Vagina (tissue), 2 donors: ENCODE measurements at regions not wholly inside any gene's neighbourhood (a gene's known extent, or its start where the extent isn't known, plus 50 kb on each side); places are given as distances from the start of the nearest gene placed in this dataset.

Source experiments
- POLR2A ChIP-seq, 2 donors: fragments of 450-650 bp; IDR thresholded peaks; one replicate each; pipeline ENCODE4 v1.6.1; 2017; ENCODE audit warnings: antibody characterized with exemption in 2 of 2, mild to moderate bottlenecking in 2 of 2, moderate library complexity in 2 of 2
- POLR2AphosphoS5 ChIP-seq, 2 donors: sonication (generic); formaldehyde crosslinking; IDR thresholded peaks; one replicate each; pipeline ENCODE4 v1.9.0; 2017; ENCODE audit warnings: antibody characterized with exemption in 2 of 2, mild to moderate bottlenecking in 2 of 2, low read depth in 1 of 2; ENCODE audit not compliant: insufficient read depth in 1 of 2
- TF ChIP-seq, protein P1 (sequence below), 3 experiments: fragments of 450-650 bp in 2 of 3; fragments of 200-600 bp in 1 of 3; sonication (generic) in 1 of 3; IDR thresholded peaks; one replicate each; pipeline ENCODE4 v1.5.1; 2017 to 2019; ENCODE audit warnings: antibody characterized with exemption in 3 of 3, mild to moderate bottlenecking in 2 of 3, moderate library complexity in 2 of 3

DNA sequence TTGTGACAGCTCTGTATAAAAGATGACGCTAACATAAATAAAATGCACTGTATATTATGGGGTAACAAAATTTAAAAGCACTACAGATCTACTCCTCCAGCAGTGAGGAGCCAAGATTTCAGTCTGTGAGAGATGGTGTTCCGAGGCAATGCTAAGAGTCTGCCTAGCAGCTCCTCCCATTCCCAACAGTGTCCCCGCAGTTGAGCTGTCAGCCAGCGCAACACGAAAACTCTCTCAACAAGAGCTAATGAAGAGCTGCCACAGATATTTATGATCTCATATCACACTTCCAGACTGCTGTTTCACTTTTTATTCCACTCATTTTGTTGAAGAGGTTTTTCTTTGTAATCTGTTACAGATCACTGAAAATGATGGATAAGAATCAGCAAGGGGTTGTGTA, 53.9 kb upstream of the ESRRG start:
- no peak for TF ChIP-seq POLR2A (IDR thresholded peaks at IDR 0.05)
- TF ChIP-seq, protein P1, sequence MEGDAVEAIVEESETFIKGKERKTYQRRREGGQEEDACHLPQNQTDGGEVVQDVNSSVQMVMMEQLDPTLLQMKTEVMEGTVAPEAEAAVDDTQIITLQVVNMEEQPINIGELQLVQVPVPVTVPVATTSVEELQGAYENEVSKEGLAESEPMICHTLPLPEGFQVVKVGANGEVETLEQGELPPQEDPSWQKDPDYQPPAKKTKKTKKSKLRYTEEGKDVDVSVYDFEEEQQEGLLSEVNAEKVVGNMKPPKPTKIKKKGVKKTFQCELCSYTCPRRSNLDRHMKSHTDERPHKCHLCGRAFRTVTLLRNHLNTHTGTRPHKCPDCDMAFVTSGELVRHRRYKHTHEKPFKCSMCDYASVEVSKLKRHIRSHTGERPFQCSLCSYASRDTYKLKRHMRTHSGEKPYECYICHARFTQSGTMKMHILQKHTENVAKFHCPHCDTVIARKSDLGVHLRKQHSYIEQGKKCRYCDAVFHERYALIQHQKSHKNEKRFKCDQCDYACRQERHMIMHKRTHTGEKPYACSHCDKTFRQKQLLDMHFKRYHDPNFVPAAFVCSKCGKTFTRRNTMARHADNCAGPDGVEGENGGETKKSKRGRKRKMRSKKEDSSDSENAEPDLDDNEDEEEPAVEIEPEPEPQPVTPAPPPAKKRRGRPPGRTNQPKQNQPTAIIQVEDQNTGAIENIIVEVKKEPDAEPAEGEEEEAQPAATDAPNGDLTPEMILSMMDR (IDR thresholded peaks at IDR 0.05) = no peak
- no peak for TF ChIP-seq POLR2AphosphoS5 (IDR thresholded peaks at IDR 0.05; ENCODE audit: insufficient read depth in 1 of 2, low read depth in 1 of 2)
